ELF-1 (cell line): ENCODE measurements at regions not wholly inside any gene's neighbourhood (a gene's known extent, or its start where the extent isn't known, plus 50 kb on each side); places are given as distances from the start of the nearest gene placed in this dataset.

Source experiments
- DNase-seq: peaks from one replicate; pipeline ENCODE4 v3.0.0-alpha.2; 2016; ENCODE audit warnings: low read depth, low spot score

- no peak for DNase-seq
Observed at GRCh38 chr10:108374991-108375390, 1210.5 kb upstream of the SORCS1 start.

DNA sequence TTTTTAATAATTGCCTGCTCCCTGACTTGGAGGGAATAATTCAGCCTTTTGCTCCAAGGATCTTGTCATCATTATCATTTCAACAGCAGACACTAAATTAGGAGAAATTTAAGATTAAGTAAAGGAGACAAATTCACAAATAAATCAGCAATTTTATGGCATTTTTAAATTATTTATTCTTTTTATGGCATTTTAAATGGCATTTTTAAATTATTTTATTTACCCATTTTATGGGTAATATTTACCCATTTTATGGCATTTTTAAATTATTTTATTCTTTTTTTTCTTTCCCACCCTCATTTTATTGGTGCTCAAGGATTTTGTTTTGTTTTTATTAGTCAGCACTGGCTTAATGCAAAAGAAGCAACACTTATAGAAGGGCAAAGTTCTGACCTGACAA, 1201.0 kb upstream of the SORCS1 start:
- no peak for DNase-seq

DNA sequence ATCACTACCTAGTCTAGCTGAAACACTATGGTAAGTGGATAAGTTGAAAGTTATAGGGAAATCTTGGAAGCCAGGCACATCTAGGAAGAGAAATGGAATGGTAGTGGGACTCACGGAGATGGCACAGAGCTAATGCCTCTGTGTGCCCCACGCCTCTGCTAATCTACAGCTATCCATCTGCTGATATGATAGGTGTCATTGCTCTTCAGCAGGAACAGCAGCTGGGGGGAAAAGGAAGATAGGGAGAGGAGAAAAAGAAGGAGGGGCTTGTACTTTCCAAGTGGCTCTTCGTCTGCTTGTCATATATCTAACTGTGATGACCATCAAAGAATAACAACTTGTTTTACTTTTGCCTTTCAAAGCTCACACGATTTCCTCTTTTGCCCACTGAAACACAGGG, 1199.1 kb upstream of the SORCS1 start:
- no peak for DNase-seq

- no peak for DNase-seq
Observed at GRCh38 chr10:108362961-108363360, 1198.5 kb upstream of the SORCS1 start.

GRCh38 chr10:108362296-108362695, 1197.8 kb upstream of the SORCS1 start:
- DNase-seq, result no peak

DNA sequence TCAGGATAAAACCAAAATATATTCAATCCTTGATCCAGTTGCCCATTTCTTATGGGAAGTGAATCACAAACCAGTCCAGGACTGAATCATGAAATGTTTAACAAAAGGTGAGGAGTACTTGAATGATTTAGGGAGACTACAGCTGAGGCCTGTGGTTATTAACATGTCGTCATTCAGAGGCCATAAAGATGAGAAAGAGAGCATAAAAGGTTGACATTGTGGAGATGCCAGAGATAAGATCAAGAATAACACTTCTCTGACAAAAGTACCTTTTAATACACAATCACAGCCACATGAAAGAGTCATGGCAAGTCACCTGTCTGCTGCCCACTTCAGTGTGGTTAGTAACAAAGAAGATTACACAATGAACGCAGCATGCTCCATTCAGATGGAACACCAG, 1195.7 kb upstream of the SORCS1 start:
- DNase-seq, result no peak

DNA sequence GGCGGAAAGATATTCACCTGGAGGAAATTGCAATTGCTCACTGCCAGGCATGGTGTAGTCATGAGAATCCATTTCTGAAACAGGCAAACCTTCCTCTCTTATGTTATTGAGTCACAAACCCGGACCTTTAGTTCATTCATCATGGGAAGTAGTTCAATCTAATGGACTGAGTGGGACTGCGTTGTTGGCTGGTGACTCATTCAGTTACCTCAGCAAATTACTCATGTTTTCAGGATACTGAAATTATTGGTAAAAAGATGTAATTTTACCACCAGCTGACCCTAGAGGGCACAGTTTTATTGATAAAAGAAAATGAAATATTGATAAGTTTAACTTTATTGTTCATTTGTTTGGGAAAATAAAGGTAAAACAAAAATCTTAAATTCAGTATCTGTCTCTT, 1194.4 kb upstream of the SORCS1 start:
- DNase-seq, result no peak

DNA sequence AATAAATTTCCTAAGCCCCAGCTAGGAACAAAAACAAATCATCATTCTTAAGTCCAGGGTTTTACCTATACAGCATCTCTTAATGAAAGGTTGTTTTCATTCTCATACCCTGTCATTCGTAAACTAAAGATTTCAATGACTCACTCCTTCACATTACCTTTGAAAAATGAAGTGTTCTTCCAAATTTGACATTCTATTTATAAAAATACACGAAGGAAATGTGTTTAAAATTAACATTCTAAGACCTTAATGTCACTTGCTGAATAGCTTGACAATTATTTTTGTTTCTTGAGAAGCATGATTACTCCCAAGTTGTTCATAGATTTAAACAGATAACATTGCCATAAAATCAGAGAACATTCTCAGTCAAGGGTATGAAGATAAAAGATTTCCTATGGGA, 1188.3 kb upstream of the SORCS1 start:
- no peak for DNase-seq

GRCh38 chr10:108348215-108348614, 1183.7 kb upstream of the SORCS1 start:
- no peak for DNase-seq

- DNase-seq, result no peak
Observed at GRCh38 chr10:108346066-108346465, 1181.6 kb upstream of the SORCS1 start.

GRCh38 chr10:108338146-108338545, 1173.6 kb upstream of the SORCS1 start:
- DNase-seq, result no peak

DNA sequence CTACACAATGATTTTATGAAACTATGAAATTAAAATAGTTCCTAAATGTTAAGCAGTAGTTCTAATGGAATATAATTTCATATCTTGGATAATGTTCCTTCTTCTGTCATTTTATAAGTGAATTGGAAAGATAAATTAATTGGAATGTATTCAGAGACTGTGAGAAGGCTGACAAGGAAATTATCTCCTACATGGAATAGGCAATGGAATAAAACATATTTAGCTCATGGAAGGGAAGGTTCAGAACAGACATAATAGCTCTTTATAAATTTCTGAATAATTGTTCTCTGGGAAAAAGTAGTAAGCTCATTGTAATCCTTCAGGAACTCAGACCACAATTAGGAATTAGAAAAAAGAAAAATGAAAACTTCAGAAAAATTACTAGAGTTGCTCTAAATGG, 1172.3 kb upstream of the SORCS1 start:
- no peak for DNase-seq

GRCh38 chr10:108327706-108328105, 1163.2 kb upstream of the SORCS1 start:
- DNase-seq, result no peak

DNA sequence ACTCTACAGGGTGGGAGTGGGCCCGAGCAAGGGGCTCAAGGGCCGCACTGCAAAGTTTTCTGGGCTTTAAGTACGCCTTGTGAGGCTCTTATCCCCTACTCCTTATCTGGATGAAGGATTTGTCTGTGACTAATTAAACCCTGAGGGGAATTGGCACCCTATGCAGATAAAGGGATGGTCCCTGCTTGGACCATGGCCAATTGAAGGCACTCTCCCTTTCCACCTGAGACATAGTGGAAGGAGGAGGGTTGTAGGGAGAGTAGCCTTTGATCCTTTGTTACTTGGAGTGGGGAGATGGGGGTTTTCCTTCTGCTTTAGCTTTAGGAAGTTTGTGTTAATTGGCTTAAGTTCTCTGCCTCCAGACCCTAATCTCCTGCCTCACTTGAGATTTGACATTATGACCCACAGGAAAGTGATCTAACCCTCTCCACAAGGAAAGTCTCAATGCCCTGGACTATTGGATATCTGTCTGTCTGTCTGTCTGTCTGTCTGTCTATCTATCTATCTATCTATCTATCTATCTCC, 1158.8 kb upstream of the SORCS1 start:
- peak; percentile 74 for DNase-seq

DNA sequence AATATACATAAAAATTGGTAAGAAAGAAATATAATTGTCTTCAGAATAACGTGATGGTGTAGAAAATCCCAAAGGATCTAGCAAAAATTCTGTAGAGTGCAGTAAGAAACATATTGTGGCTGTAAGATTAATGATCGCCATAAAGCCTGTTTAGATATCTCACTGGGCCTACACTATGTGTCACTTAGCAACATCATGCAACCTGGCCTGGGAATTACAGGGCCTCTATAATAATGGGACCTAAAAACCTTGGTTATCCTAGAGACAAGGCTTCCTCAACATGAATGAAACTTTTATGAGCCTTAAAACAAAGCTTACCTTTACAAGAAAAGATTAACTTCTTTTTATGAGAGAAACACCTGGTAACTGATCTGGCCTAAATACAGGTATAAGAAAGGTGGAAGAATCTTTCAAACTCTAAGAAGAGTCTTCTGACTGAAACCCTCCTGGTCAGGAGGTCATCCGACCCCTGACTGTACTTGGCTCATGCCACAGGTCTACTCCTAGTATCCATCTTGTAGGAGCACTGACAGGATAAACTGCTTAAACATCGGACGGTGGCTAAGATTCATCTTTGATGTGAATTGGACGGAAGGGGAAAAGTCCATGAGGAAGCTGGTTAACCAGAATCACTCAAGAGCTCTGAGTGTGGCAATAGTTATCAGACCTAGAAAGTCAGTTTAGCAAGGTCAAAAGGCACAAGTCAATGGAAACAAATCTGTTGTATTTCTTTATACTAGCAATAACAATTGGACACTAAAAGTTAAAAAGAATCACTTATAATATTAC, 1155.1 kb upstream of the SORCS1 start:
- DNase-seq, result no peak

DNA sequence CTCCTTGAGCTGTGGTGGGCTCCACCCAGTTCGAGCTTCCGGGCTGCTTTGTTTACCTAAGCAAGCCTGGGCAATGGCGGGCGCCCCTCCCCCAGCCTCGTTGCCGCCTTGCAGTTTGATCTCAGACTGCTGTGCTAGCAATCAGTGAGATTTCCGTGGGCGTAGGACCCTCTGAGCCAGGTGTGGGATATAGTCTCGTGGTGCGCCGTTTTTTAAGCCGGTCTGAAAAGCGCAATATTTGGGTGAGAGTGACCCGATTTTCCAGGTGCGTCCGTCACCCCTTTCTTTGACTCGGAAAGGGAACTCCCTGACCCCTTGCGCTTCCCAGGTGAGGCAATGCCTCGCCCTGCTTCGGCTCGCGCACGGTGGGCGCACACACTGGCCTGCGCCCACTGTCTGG, 1151.1 kb upstream of the SORCS1 start:
- peak; percentile 21 for DNase-seq

- no peak for DNase-seq
Observed at GRCh38 chr10:108307925-108308312, 1143.4 kb upstream of the SORCS1 start.

- DNase-seq, result no peak
Observed at GRCh38 chr10:108307250-108307924, 1142.9 kb upstream of the SORCS1 start.

- DNase-seq, result no peak
Observed at GRCh38 chr10:108303149-108303548, 1138.6 kb upstream of the SORCS1 start.

- no peak for DNase-seq
Observed at GRCh38 chr10:108301002-108301401, 1136.5 kb upstream of the SORCS1 start.

DNA sequence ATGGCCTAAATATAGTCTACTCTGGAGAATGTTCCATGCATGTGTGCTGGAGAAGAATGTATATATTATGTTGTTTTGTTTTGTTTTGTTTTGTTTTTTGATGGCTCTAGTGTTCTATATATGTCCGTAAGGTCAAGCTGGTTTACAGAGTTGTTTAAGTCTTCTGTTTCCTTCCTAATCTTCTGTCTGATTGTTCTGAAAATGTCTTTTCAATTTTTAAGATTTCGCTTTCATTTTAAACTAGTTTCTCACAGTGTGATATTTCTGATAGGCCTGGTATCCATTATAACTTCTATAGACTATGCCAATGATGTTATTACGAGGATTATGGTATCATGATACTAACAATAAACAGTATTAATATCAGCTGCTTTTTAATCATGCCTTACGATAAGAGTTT, 1126.3 kb upstream of the SORCS1 start:
- DNase-seq, result no peak

- DNase-seq, result no peak
Observed at GRCh38 chr10:108275895-108276685, 1111.6 kb upstream of the SORCS1 start.
